ENCODE measurements at regions not wholly inside any gene's neighbourhood (a gene's known extent, or its start where the extent isn't known, plus 50 kb on each side); places are given as distances from the start of the nearest gene placed in this dataset.

GRCh38 chr1:170414989-170415709 lies 116.8 kb upstream of the GORAB start:
- TF ChIP-seq CTCF (IDR thresholded peaks at IDR 0.05) (no peak), EP300 (IDR thresholded peaks at IDR 0.05) (no peak)

All from gastroesophageal sphincter (tissue), 3 donors.